ENCODE measurements at regions not wholly inside any gene's neighbourhood (a gene's known extent, or its start where the extent isn't known, plus 50 kb on each side); places are given as distances from the start of the nearest gene placed in this dataset.

DNA sequence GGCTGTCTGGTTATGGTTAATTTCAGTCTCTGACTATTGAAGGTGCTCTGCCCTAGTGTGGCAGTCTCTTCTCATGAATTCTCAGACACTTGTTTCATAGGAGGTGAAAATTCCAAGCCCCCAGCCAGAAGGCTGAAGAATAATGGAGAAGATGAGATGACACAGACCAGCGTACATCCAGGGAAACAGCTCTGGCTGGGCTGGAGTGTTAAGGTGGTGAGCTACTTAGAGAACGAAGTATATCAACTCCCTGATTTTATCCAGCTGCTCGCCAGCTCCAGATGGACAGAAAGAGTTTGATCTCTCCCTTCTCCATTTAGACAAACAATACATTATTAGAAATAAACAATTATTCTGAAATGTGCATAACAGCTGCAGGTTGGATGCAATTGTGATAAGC lies 494.5 kb upstream of the RGMA start:
- no peak for TF ChIP-seq ZNF274 (IDR thresholded peaks at IDR 0.05; ENCODE audit: low read depth, low read length)
- H3K4me3 ChIP-seq (ENCODE audit: low read length): no peak overlapping the region

DNA sequence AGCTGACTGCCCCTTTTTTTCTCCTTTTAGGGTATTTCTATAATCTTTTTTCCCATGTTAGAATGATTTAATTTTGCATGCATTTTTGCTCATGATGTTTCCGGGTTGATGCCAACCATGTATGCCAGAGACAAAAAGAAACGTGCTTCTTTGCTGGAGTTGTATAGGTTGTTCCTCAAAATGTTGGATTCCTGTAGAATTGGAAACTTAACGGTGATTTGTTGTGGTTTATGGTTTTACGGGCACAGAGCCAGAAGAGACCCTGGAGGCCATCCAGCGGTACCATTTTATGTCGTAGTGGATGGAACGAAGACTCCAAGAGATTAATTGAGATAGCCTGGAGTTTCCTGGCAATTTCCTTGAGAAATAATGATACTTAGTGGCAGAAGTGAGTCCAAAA lies 481.5 kb upstream of the RGMA start:
- H3K4me3 ChIP-seq (ENCODE audit: low read length): no peak overlapping the region
- TF ChIP-seq ZNF274 (IDR thresholded peaks at IDR 0.05; ENCODE audit: low read depth, low read length): no peak

DNA sequence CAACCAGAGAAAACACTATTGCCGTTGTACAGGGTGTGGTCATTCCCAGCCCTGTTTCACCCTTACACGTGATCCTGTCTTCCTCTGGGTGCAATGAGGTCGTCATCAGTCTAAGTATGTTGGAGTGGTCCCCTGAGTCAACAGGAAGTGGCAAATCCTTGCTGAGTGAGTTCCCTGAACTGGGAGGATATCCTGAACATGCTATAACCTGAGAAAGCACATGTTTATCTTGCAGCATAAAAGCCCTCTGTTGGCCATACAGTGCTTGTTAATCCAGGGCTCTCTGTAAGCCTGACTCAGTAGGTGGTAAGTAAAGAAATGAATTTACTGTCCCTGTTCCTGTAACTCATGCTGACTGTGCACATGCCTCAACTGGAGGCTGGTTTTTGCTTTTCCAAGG lies 477.8 kb upstream of the RGMA start:
- TF ChIP-seq ZNF274 (IDR thresholded peaks at IDR 0.05; ENCODE audit: low read depth, low read length): no peak
- no peak overlapping the region for H3K4me3 ChIP-seq (ENCODE audit: low read length)

DNA sequence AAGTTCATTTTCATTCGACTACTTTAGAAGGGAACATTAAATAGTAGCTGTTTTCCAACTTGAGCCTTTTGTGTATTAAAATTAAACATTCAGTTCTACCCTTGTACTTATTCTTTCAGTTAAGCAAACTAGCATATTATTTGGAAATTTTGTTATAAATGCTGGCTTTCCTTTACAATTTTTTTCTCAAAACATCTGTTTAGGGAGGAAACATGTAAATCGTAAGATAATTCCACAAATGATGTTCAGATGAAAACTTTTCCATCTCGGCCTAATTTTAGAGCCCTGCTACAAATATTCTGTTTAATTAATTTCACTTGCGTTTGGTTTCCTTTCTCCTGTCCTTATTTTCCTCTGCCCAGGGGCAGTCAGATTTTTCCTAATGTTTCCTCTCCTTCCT lies 476.2 kb upstream of the RGMA start:
- H3K4me3 ChIP-seq (ENCODE audit: low read length): no peak overlapping the region
- TF ChIP-seq ZNF274 (IDR thresholded peaks at IDR 0.05; ENCODE audit: low read depth, low read length): no peak

GRCh38 chr15:93563218-93563617 lies 474.2 kb upstream of the RGMA start:
- TF ChIP-seq ZNF274 (IDR thresholded peaks at IDR 0.05; ENCODE audit: low read depth, low read length): no peak
- no peak overlapping the region for H3K4me3 ChIP-seq (ENCODE audit: low read length)

DNA sequence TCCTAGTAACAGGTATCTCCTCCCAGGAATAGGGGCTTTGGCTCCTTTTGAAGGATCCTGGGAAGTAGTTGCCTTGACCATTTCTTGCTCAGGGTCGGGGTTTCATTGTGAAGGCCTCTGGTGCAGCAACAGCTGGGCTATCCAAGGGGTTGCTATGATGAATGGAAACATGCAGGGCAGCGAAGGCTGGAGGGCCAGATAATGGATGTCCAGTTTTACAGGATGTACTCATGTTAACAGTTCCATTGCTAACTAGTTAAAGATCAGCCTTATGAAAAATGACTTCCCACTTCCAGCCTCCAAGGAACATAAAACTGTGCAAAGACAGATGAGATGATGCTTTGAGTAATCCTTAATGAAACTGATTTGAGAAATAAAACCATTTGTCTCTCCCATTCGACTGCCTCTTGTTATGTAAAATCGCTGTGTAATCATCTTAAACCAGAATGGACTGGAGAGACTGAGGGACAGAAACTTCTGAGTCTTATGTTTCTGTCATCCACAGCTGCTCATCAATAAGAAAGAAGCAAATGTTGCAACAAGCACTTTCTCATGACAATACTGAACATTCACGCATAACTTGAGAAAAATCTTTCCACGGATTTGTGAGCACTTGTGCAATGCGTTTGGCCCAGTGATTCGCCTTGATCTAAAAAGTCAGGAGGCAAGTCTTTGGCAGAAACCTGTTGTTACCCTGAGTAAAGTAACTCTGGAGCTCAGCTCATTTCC lies 473.5 kb upstream of the RGMA start:
- no peak overlapping the region for H3K4me3 ChIP-seq (ENCODE audit: low read length)
- TF ChIP-seq ZNF274 (IDR thresholded peaks at IDR 0.05; ENCODE audit: low read depth, low read length): no peak

DNA sequence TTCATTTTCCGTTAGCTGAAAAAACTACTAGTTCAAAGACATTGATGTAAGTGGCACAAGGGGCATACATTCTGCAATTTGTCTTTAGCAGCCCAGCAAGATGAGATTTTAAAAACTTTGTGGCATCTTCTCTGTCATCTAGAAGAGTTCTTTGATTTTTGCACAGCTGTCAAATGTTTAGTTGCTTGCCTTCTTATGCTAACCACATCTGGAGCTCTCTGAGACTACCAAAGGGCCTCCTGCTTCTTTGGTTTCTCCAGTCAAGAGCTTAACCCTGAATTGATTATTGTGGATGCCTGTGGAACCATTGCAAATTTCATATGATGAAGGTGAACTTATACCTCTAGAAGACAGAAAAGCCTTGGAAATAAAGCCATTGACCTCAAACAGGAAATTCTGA lies 468.7 kb upstream of the RGMA start:
- TF ChIP-seq ZNF274 (IDR thresholded peaks at IDR 0.05; ENCODE audit: low read depth, low read length): no peak
- no peak overlapping the region for H3K4me3 ChIP-seq (ENCODE audit: low read length)

- TF ChIP-seq ZNF274 (IDR thresholded peaks at IDR 0.05; ENCODE audit: low read depth, low read length): no peak
- no peak overlapping the region for H3K4me3 ChIP-seq (ENCODE audit: low read length)
Observed at GRCh38 chr15:93553167-93553935, 464.3 kb upstream of the RGMA start.

DNA sequence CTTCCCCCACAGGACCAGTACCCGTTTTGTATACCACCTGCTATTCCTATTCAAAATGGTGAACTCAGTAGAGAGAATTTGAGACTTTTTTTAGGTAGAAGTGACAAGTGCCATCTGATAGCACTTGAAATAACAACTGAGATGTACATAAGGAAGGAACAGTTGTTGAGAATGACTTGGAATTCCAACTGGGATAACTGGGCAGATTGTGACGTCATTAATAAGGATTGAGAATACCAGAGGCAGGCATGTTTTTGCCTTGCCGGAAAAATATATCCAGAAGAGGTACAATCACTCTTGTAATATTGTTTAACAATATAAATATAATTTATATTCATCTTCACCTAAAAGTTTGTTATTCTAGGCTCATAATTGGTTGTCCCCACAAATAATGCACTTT lies 454.1 kb upstream of the RGMA start:
- H3K4me3 ChIP-seq (ENCODE audit: low read length): no peak overlapping the region

GRCh38 chr15:93527374-93528050 lies 438.5 kb upstream of the RGMA start:
- TF ChIP-seq ZNF274 (IDR thresholded peaks at IDR 0.05; ENCODE audit: low read depth, low read length): no peak
- no peak overlapping the region for H3K4me3 ChIP-seq (ENCODE audit: low read length)

More for the DNA sequence above, 454.1 kb upstream of the RGMA start:
- no peak for TF ChIP-seq ZNF274 (IDR thresholded peaks at IDR 0.05; ENCODE audit: low read depth, low read length)

- no peak for TF ChIP-seq ZNF274 (IDR thresholded peaks at IDR 0.05; ENCODE audit: low read depth, low read length)
Observed at GRCh38 chr15:93524432-93524831, 435.4 kb upstream of the RGMA start.

DNA sequence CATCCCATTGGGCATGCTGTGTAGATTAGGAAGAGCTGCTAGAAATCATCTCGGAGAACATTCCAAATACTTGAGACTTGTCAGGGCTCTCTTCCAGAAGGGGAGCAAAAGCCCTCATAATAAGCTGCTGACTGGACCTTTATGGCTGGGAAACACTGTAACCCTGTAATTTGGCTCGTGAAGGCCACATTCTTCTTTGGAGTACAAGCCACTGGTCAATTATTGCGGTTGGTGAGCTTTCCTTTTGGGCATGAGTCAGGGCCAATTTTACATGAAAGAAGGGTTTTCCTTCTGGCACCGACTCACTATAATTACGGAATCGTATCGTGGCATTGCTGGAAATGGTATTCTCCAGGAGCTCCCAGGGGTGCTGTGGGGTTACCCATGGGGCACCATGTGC lies 434.5 kb upstream of the RGMA start:
- no peak for TF ChIP-seq ZNF274 (IDR thresholded peaks at IDR 0.05; ENCODE audit: low read depth, low read length)
- H3K4me3 ChIP-seq (ENCODE audit: low read length): no peak overlapping the region

More at GRCh38 chr15:93524432-93524831, 435.4 kb upstream of the RGMA start:
- no peak overlapping the region for H3K4me3 ChIP-seq (ENCODE audit: low read length)

- no peak for TF ChIP-seq ZNF274 (IDR thresholded peaks at IDR 0.05; ENCODE audit: low read depth, low read length)
- no peak overlapping the region for H3K4me3 ChIP-seq (ENCODE audit: low read length)
Observed at GRCh38 chr15:93520206-93520605, 431.2 kb upstream of the RGMA start.

- TF ChIP-seq ZNF274 (IDR thresholded peaks at IDR 0.05; ENCODE audit: low read depth, low read length): no peak
- H3K4me3 ChIP-seq (ENCODE audit: low read length): no peak overlapping the region
Observed at GRCh38 chr15:93519599-93519998, 430.6 kb upstream of the RGMA start.

DNA sequence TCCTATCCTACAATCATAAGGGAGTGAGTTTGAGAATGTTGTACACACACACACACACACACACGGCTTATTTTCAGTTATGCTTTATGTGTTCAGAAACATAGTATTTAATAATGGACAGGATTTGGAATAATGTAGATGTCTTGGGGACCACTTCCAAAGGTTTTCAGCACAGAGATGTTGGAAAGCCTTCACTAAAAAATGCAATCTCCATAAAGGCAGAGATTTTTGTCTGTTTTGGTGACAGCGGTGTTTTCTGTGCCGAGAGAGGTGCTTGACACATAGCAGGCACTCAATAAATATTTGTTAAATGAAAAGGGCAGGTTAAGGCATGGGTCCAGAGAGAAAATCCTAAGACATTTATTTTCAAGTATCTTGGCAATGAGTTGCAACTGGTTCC lies 428.2 kb upstream of the RGMA start:
- no peak overlapping the region for H3K4me3 ChIP-seq (ENCODE audit: low read length)

More for the DNA sequence above, 428.2 kb upstream of the RGMA start:
- no peak for TF ChIP-seq ZNF274 (IDR thresholded peaks at IDR 0.05; ENCODE audit: low read depth, low read length)

Measured in GM08714 (cell line).